HCT116 (cell line): ENCODE measurements at regions not wholly inside any gene's neighbourhood (a gene's known extent, or its start where the extent isn't known, plus 50 kb on each side); places are given as distances from the start of the nearest gene placed in this dataset.

Source experiments
- CTCF ChIP-seq, 3 experiments: fragments of 200-600 bp in 1 of 3; sonication (generic) in 1 of 3; IDR thresholded peaks in 2 of 3; conservative IDR thresholded peaks in 1 of 3; 2 replicates each; pipeline ENCODE4 v1.5.1; 2012 to 2017; ENCODE audit warnings: low read depth in 2 of 3, low read length in 2 of 3, antibody characterized with exemption in 1 of 3, borderline replicate concordance in 1 of 3, control low read depth in 1 of 3, mild to moderate bottlenecking in 1 of 3, mixed read lengths in 1 of 3, mixed run types in 1 of 3, moderate library complexity in 1 of 3; ENCODE audit not compliant: insufficient read depth in 1 of 3
- EGR1 ChIP-seq: IDR thresholded peaks from 2 replicates; pipeline ENCODE4 v1.6.1; 2012; ENCODE audit warnings: low read depth
- EZH2 ChIP-seq: fragments of 200-600 bp; sonication (generic); IDR thresholded peaks from 2 replicates; pipeline ENCODE4 v1.6.1; 2017; ENCODE audit warnings: antibody characterized with exemption, mixed run types
- EZH2phosphoT487 ChIP-seq: fragments of 200-600 bp; IDR thresholded peaks from 2 replicates; pipeline ENCODE4 v1.6.1; 2018; ENCODE audit warnings: antibody characterized with exemption, borderline replicate concordance
- POLR2A ChIP-seq: IDR thresholded peaks from 2 replicates; pipeline ENCODE4 v1.7.0; 2011; ENCODE audit warnings: borderline replicate concordance; ENCODE audit not compliant: insufficient read depth, insufficient read length; ENCODE audit errors: extremely low read depth
- POLR2AphosphoS5 ChIP-seq: IDR thresholded peaks from 2 replicates; pipeline ENCODE4 v1.6.1; 2011; ENCODE audit warnings: mild to moderate bottlenecking, low read depth, low read length, moderate library complexity
- SRF ChIP-seq: IDR thresholded peaks from 2 replicates; pipeline ENCODE4 v1.6.1; 2012; ENCODE audit warnings: low read depth
- TCF7L2 ChIP-seq: IDR thresholded peaks from 2 replicates; pipeline ENCODE4 v1.7.0; 2011; ENCODE audit warnings: borderline replicate concordance, inconsistent platforms; ENCODE audit not compliant: insufficient read depth, insufficient read length; ENCODE audit errors: extremely low read depth
- ZBTB33 ChIP-seq: IDR thresholded peaks from 2 replicates; pipeline ENCODE4 v1.6.1; 2011; ENCODE audit warnings: mild to moderate bottlenecking, low read length, moderate library complexity; ENCODE audit not compliant: insufficient replicate concordance; ENCODE audit errors: extremely low read depth
- ZNF274 ChIP-seq: fragments of 200-500 bp; sonication (Bioruptor generic); IDR thresholded peaks from 2 replicates; pipeline ENCODE4 v1.6.1; 2014; ENCODE audit warnings: mild to moderate bottlenecking, low read depth, low read length, inconsistent platforms

DNA sequence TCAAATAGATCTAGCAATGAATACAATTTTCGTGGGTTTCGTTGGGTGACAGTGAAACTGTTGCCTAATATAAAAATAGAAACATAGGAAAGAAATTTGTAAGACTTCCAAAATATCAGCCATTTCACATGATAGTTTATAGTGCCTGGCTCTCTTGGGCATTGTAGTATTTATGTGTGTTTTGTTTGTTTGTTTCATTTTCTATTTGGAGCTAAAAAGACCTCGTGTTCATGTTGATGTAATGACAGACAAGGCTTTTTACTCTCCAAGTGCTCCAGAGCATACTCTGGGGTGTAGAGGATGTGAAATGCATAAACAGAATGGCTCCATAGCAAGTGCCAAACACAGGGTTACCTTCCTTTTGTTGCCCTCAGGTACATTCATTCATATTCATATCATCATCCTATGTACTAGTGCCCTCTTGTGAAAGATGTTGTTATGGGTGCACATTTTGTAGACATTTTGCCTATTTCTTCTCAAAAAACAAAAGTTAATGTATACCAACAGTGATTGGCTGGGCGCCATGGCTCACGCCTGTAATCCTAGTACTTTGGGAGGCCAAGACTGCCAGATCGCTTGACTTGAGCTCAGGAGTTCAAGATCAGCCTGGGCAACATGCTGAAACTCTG is 100.7 kb upstream of the AMOT start:
- TF ChIP-seq CTCF (IDR thresholded peaks at IDR 0.05 in 2 of 3, conservative IDR thresholded peaks at IDR 0.05 in 1 of 3; ENCODE audit: borderline replicate concordance in 1 of 3, insufficient read depth in 1 of 3, low read depth in 2 of 3, low read length in 2 of 3): no peak
- no peak for TF ChIP-seq EZH2
- no peak for TF ChIP-seq ZNF274
- no peak for TF ChIP-seq EZH2phosphoT487
- TF ChIP-seq POLR2A: no peak
- no peak for TF ChIP-seq ZBTB33
- TF ChIP-seq SRF: no peak
- no peak for TF ChIP-seq POLR2AphosphoS5
- no peak for TF ChIP-seq TCF7L2
- no peak for TF ChIP-seq EGR1
